Ishikawa (cell line): ENCODE measurements at regions not wholly inside any gene's neighbourhood (a gene's known extent, or its start where the extent isn't known, plus 50 kb on each side); places are given as distances from the start of the nearest gene placed in this dataset.

Source experiments
- CEBPB ChIP-seq: IDR thresholded peaks from 2 replicates; pipeline ENCODE4 v1.6.1; 2012
- EGR1 ChIP-seq: IDR thresholded peaks from 2 replicates; pipeline ENCODE4 v1.6.1; 2012
- EP300 ChIP-seq: IDR thresholded peaks from 2 replicates; pipeline ENCODE4 v1.6.1; 2012; ENCODE audit warnings: borderline replicate concordance
- FOXM1 ChIP-seq: IDR thresholded peaks from 2 replicates; pipeline ENCODE4 v1.6.1; 2012; ENCODE audit warnings: low read depth, borderline replicate concordance
- MAX ChIP-seq: IDR thresholded peaks from 2 replicates; pipeline ENCODE4 v1.6.1; 2012
- REST ChIP-seq: IDR thresholded peaks from 2 replicates; pipeline ENCODE4 v1.6.1; 2012; ENCODE audit warnings: low read depth, mild to moderate bottlenecking
- TAF1 ChIP-seq: IDR thresholded peaks from 2 replicates; pipeline ENCODE4 v1.6.1; 2012; ENCODE audit warnings: low read depth, mild to moderate bottlenecking
- USF1 ChIP-seq: IDR thresholded peaks from 2 replicates; pipeline ENCODE4 v1.6.1; 2012
- YY1 ChIP-seq: IDR thresholded peaks from 2 replicates; pipeline ENCODE4 v1.6.1; 2012; ENCODE audit warnings: low read depth

- TF ChIP-seq MAX (peak; percentile 33; the same call in 1 of the 2 replicates), FOXM1 (no peak), TAF1 (no peak), USF1 (no peak), EP300 (0 out of 2 replicates have a peak, but pooled peaks have one; percentile 26), CEBPB (no peak), YY1 (no peak), REST (no peak), EGR1 (no peak)
These were observed 86.9 kb upstream of the DOCK9 start for GRCh38 chr13:99064624-99065234.
